Brain microvascular endothelial cell (primary cell): ENCODE measurements at regions not wholly inside any gene's neighbourhood (a gene's known extent, or its start where the extent isn't known, plus 50 kb on each side); places are given as distances from the start of the nearest gene placed in this dataset.

Experiments
- DNase-seq: peaks from one replicate; pipeline ENCODE4 v3.0.0-alpha.2; 2020
- H3K27ac ChIP-seq: fragments of 250-450 bp; sonication (Bioruptor Pico); 2 replicates; pipeline ENCODE4 v1.5.1; 2020; ENCODE audit warnings: mild to moderate bottlenecking, moderate library complexity
- H3K27me3 ChIP-seq: fragments of 250-450 bp; sonication (Bioruptor Pico); replicated peaks from 2 replicates; pipeline ENCODE4 v1.5.1; 2020; ENCODE audit warnings: mild to moderate bottlenecking
- H3K36me3 ChIP-seq: fragments of 250-450 bp; sonication (Bioruptor Pico); replicated peaks from 2 replicates; pipeline ENCODE4 v1.5.1; 2020; ENCODE audit warnings: mild to moderate bottlenecking
- H3K4me3 ChIP-seq: 2 replicates; pipeline ENCODE4 v1.5.1; 2011; ENCODE audit warnings: low read depth, mild to moderate bottlenecking, control low read depth, low read length, moderate library complexity
- in situ Hi-C: cut with HindIII; loops from 2 replicates; pipeline ENCODE4 v1.10.0; 2017; ENCODE audit warnings: low sequenced_read_pairs, low pct_ligation_motif_present
- TF ChIP-seq, protein P1 (sequence below): IDR thresholded peaks from 2 replicates; pipeline ENCODE4 v1.5.1; 2011; ENCODE audit warnings: low read depth, mild to moderate bottlenecking, moderate library complexity, low read length, control low read depth, inconsistent platforms; ENCODE audit errors: missing control alignments

DNA sequence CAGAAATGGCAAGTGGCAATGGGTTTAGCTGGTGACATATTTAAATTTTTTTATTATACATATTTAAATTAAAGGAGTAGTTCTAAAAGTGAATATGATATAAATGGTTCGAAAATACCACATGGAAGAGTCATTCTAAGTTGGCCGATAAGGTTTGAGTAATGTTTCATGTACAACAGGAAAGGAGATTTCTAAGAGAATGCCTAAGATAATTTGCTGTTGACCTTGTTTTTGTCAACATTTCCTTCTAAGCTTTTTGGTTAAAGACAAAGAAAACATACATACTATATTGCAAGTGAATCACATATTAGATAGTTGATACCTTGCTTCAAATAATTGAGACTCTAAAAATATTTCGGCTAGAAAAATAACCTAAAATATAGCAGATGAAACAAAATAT is 526.6 kb upstream of the SLIT2 start:
- Histone ChIP-seq H3K36me3 (no peaks in the 10 kb centered on the region), H3K27me3 (no peaks in the 10 kb centered on the region), H3K27ac (no peak overlapping the region), H3K4me3 (no peak overlapping the region)
- TF ChIP-seq, protein P1, sequence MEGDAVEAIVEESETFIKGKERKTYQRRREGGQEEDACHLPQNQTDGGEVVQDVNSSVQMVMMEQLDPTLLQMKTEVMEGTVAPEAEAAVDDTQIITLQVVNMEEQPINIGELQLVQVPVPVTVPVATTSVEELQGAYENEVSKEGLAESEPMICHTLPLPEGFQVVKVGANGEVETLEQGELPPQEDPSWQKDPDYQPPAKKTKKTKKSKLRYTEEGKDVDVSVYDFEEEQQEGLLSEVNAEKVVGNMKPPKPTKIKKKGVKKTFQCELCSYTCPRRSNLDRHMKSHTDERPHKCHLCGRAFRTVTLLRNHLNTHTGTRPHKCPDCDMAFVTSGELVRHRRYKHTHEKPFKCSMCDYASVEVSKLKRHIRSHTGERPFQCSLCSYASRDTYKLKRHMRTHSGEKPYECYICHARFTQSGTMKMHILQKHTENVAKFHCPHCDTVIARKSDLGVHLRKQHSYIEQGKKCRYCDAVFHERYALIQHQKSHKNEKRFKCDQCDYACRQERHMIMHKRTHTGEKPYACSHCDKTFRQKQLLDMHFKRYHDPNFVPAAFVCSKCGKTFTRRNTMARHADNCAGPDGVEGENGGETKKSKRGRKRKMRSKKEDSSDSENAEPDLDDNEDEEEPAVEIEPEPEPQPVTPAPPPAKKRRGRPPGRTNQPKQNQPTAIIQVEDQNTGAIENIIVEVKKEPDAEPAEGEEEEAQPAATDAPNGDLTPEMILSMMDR, result no peak
- DNase-seq, result no peak
- in situ Hi-C loops, result no loop called here

DNA sequence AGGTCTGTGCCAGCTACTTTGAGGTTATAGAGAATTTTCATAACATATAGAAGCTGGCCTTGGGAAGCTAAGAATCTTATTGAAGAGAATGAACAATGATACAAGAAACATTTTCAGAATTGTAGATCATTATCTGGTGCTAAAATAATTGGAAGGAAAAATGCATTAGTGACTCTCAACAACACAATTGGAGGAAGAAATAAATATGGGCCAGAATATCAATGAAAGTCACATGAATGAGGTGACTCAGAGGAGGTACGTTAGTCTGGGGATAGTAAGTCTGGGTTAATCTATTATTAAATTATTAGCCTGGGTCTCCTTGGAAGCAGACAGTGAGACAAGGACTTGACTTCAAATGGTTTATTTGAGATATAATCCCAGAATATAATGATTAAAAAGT is 529.3 kb upstream of the SLIT2 start:
- no peaks in the 10 kb centered on the region for H3K36me3 ChIP-seq
- no peak for DNase-seq
- no peak overlapping the region for H3K4me3 ChIP-seq
- no peak overlapping the region for H3K27ac ChIP-seq
- TF ChIP-seq, protein P1, result no peak
- in situ Hi-C loops, result no loop called here
- no peaks in the 10 kb centered on the region for H3K27me3 ChIP-seq

DNA sequence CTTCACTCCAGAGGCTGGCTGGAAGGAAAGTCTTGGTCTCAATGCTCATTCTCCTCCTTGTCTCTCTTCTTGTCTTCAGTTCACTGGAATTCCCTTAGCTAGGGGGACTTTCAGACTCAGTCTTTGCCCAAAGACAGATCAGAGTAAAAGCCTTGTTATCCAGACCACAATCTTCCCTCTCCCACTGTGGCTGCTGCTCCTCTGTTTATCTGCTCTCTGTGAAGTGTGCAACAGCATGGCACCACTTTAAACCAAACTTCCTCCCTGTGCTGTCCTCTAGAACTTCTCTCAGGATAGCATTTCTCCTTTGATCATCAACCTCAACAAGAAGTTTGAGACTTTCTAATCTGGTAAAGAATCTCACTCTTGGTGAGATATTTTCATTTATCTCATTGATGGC is 530.1 kb upstream of the SLIT2 start:
- Histone ChIP-seq H3K36me3 (no peaks in the 10 kb centered on the region), H3K27ac (no peak overlapping the region), H3K4me3 (no peak overlapping the region), H3K27me3 (no peaks in the 10 kb centered on the region)
- TF ChIP-seq, protein P1, result no peak
- in situ Hi-C loops, result no loop called here
- no peak for DNase-seq

DNA sequence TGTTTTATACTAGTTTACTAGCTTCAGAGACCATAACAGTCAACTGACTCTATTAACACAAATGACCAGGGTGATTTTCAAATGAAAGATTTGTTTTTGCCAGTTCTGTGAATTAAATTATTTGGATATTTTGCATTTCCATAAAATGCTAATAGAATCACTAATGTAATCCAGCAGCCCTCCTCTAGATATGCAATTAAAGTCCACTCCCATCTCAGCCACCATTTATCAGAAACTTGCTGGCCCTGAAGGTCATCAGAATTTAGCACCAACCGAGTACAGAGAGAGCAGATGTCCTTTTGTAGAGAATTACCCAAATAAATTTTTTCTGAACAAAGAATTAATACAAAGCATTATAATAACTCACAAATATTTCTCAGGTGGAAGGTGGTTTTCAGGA is 531.1 kb upstream of the SLIT2 start:
- no peak overlapping the region for H3K27ac ChIP-seq
- no peaks in the 10 kb centered on the region for H3K36me3 ChIP-seq
- TF ChIP-seq, protein P1, result no peak
- in situ Hi-C loops, result no loop called here
- no peak overlapping the region for H3K4me3 ChIP-seq
- DNase-seq, result no peak
- H3K27me3 ChIP-seq, result no peaks in the 10 kb centered on the region

DNA sequence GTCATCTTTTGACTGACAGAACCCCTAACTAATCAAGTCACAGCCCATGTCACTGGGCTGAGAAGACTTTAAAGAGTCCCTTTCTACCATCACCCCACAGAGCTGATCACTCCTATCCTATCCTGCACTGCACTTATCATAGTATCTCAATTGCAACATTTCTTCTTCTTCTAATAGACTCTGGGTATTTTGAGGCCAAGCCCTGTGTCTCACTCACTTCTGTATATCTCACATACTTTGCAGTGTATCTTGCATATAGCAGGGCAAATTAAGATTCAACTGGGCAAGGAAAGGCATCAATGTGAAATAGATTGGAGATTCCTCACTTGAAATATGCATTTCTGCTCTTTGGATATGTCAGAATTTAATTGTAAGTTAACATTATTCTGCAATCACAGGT is 531.5 kb upstream of the SLIT2 start:
- in situ Hi-C loops, result no loop called here
- DNase-seq, result no peak
- Histone ChIP-seq H3K4me3 (no peak overlapping the region), H3K36me3 (no peaks in the 10 kb centered on the region), H3K27ac (no peak overlapping the region), H3K27me3 (no peaks in the 10 kb centered on the region)
- TF ChIP-seq, protein P1, result no peak

DNA sequence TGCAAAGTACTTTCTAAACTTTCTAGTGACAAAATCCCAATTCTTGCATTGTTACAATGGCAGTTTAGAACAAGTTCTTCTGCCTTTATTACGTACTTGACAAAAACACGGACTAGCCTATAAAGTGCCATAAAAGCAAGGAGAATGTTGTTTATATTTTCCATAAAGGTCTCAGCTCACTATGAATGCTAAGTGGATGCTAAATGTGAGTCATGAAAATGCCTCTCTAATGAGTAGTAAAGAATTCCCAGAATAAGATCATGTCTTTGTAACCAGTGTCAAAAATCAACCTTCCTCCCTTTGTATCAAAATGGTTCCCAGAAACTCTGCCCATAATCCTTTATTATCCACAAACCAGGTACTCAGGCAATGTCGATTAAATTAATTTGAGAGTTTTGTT is 539.8 kb upstream of the SLIT2 start:
- no peaks in the 10 kb centered on the region for H3K27me3 ChIP-seq
- no peak overlapping the region for H3K4me3 ChIP-seq
- H3K36me3 ChIP-seq, result no peaks in the 10 kb centered on the region
- TF ChIP-seq, protein P1, result no peak
- no peak for DNase-seq
- in situ Hi-C loops, result no loop called here
- no peak overlapping the region for H3K27ac ChIP-seq
